ENCODE measurements at regions not wholly inside any gene's neighbourhood (a gene's known extent, or its start where the extent isn't known, plus 50 kb on each side); places are given as distances from the start of the nearest gene placed in this dataset.

DNA sequence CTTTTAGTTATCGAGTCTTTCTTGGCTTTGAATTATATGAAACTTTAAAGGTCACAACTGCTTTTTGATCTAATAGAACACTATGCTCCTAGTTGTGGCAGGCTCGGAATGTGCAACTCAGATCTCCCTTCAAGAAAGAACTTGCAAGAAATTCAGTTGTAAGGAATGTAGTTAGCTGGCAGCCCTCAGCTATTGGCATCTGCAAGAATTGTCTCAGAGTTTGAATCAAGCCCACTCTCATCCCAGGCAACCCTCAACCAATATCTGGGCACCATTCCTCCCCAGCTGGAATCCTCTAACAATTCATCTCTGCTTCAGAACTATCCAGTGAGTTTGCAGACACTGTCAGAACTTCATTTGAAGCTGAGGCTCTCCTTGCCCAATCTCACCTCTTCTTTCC is 447.2 kb downstream of the KIF2B start:
- Histone ChIP-seq H3K4me1 (ENCODE audit: insufficient read depth, low read length) (no peaks in the 10 kb centered on the region), H3K4me3 (ENCODE audit: low read length) (no peak overlapping the region), H2AFZ (ENCODE audit: low read length) (no peak overlapping the region), H3K9ac (ENCODE audit: low read length) (no peak overlapping the region), H3K27me3 (ENCODE audit: low read length) (no peaks in the 10 kb centered on the region), H3K27ac (ENCODE audit: low read length) (no peak overlapping the region), H3K4me2 (ENCODE audit: low read length) (no peak overlapping the region), H3K36me3 (ENCODE audit: low read depth, low read length) (no peaks in the 10 kb centered on the region), H3K79me2 (ENCODE audit: low read length) (no peaks in the 10 kb centered on the region), H4K20me1 (ENCODE audit: low read length) (no peaks in the 10 kb centered on the region), H3F3A (ENCODE audit: low read length, unreplicated experiment) (no peaks in the 10 kb centered on the region), H3K9me2 (replicated peaks; ENCODE audit: low read length) (no peaks in the 10 kb centered on the region), H3K9me3 (ENCODE audit: low read length) (peaks cover 45% of the 10 kb centered on the region)
- ChIA-PET CTCF (no interaction called here), POLR2A (ENCODE audit: unreplicated experiment) (no interaction called here)
- ATAC-seq (no peak), DNase-seq (no peak)
- TF ChIP-seq CTCF (conservative IDR thresholded peaks at IDR 0.05; ENCODE audit: low read depth, low read length): no peak
- TF ChIP-seq EZH2phosphoT487 (IDR thresholded peaks at IDR 0.05; ENCODE audit: borderline replicate concordance, low read length): no peak
- TF ChIP-seq EZH2 (IDR thresholded peaks at IDR 0.05; ENCODE audit: low read length, unreplicated experiment): no peak
- no TSS peak for BruUV-seq (replicated peaks)
- intact Hi-C loops (cut with micrococcal nuclease): no loop called here

GRCh38 chr17:54270499-54270898 is 447.8 kb downstream of the KIF2B start:
- intact Hi-C loops (cut with micrococcal nuclease): no loop called here
- CTCF ChIA-PET: no interaction called here
- DNase-seq (no peak), ATAC-seq (no peak)
- TF ChIP-seq EZH2 (IDR thresholded peaks at IDR 0.05; ENCODE audit: low read length, unreplicated experiment): no peak
- TF ChIP-seq EZH2phosphoT487 (IDR thresholded peaks at IDR 0.05; ENCODE audit: borderline replicate concordance, low read length): no peak
- TF ChIP-seq CTCF (conservative IDR thresholded peaks at IDR 0.05; ENCODE audit: low read depth, low read length): no peak
- no peak overlapping the region for H3K27ac ChIP-seq (ENCODE audit: low read length)
- no peaks in the 10 kb centered on the region for H3K9me2 ChIP-seq (replicated peaks; ENCODE audit: low read length)
- no peaks in the 10 kb centered on the region for H3K27me3 ChIP-seq (ENCODE audit: low read length)
- no peaks in the 10 kb centered on the region for H4K20me1 ChIP-seq (ENCODE audit: low read length)
- H3K9me3 ChIP-seq (ENCODE audit: low read length): peaks cover 51% of the 10 kb centered on the region
- H3K79me2 ChIP-seq (ENCODE audit: low read length): no peaks in the 10 kb centered on the region
- no peaks in the 10 kb centered on the region for H3F3A ChIP-seq (ENCODE audit: low read length, unreplicated experiment)
- H3K9ac ChIP-seq (ENCODE audit: low read length): no peak overlapping the region
- H3K4me2 ChIP-seq (ENCODE audit: low read length): no peak overlapping the region
- no peak overlapping the region for H3K4me3 ChIP-seq (ENCODE audit: low read length)
- POLR2A ChIA-PET (ENCODE audit: unreplicated experiment): no interaction called here
- H2AFZ ChIP-seq (ENCODE audit: low read length): no peak overlapping the region
- no peaks in the 10 kb centered on the region for H3K36me3 ChIP-seq (ENCODE audit: low read depth, low read length)
- BruUV-seq (replicated peaks): no TSS peak
- no peaks in the 10 kb centered on the region for H3K4me1 ChIP-seq (ENCODE audit: insufficient read depth, low read length)

DNA sequence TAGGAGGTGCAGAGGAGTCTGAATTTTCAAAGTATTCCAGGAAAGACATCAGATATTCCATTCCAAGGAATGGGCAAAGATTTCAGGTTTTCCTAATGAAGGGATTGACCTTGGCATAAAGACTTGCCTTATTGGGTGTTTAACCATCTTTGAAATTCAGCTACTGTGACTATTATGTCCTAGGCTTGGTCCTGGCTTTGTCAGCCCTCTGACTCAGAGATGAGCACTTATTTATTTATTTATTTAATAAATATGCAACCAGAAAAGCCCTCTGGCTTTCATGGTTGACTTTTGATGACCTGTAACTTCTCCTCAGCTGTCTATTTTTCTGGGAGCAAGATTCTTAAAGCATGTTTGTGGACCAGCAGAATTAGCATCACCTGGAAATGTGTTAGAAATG is 455.1 kb downstream of the KIF2B start:
- Histone ChIP-seq H3K79me2 (ENCODE audit: low read length) (no peaks in the 10 kb centered on the region), H3K4me2 (ENCODE audit: low read length) (no peak overlapping the region), H3K4me3 (ENCODE audit: low read length) (no peak overlapping the region), H3K9ac (ENCODE audit: low read length) (no peak overlapping the region), H3K9me3 (ENCODE audit: low read length) (peaks cover 45% of the 10 kb centered on the region), H3K4me1 (ENCODE audit: insufficient read depth, low read length) (no peaks in the 10 kb centered on the region), H3K27ac (ENCODE audit: low read length) (no peak overlapping the region), H3K9me2 (replicated peaks; ENCODE audit: low read length) (no peaks in the 10 kb centered on the region), H2AFZ (ENCODE audit: low read length) (no peak overlapping the region), H3K36me3 (ENCODE audit: low read depth, low read length) (no peaks in the 10 kb centered on the region), H3F3A (ENCODE audit: low read length, unreplicated experiment) (no peaks in the 10 kb centered on the region), H4K20me1 (ENCODE audit: low read length) (no peaks in the 10 kb centered on the region), H3K27me3 (ENCODE audit: low read length) (no peaks in the 10 kb centered on the region)
- BruUV-seq (replicated peaks): no TSS peak
- ChIA-PET CTCF (no interaction called here), POLR2A (ENCODE audit: unreplicated experiment) (no interaction called here)
- intact Hi-C loops (cut with micrococcal nuclease): no loop called here
- no peak for DNase-seq
- no peak for ATAC-seq
- TF ChIP-seq CTCF (conservative IDR thresholded peaks at IDR 0.05; ENCODE audit: low read depth, low read length) (no peak), EZH2phosphoT487 (IDR thresholded peaks at IDR 0.05; ENCODE audit: borderline replicate concordance, low read length) (no peak), EZH2 (IDR thresholded peaks at IDR 0.05; ENCODE audit: low read length, unreplicated experiment) (no peak)
